Retinal pigment epithelial cell (primary cell): ENCODE measurements at regions not wholly inside any gene's neighbourhood (a gene's known extent, or its start where the extent isn't known, plus 50 kb on each side); places are given as distances from the start of the nearest gene placed in this dataset.

ENCODE experiments used
- DNase-seq: peaks from one replicate; pipeline ENCODE4 v3.0.0-alpha.2; 2010; ENCODE audit warnings: low read depth
- H3K4me3 ChIP-seq: 2 replicates; pipeline ENCODE4 v1.5.1; 2011; ENCODE audit warnings: mild to moderate bottlenecking, low read length, control low read depth, moderate library complexity
- CTCF ChIP-seq: conservative IDR thresholded peaks from 2 replicates; pipeline ENCODE4 v1.5.1; 2011; ENCODE audit warnings: low read depth, low read length, control low read depth, inconsistent platforms

DNA sequence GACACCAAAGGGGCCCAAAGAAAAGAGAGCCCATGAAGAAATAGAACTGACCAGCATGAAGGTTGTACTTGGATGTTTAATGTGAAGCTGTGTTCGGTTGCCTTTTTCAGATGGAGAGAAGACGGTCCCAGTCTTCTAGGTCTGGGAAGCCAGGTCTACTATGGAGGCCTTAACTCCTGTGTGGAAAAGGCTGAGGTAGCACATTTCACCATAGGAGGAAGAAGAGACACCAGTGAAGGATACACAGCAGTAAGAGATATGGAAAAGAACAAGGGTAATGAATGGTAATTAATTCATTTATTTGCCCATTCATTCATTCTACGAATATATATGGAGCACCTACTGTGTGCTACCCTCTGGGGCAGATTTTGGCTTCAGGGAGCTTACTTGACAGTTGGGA is 151.6 kb upstream of the PLEKHG7 start:
- TF ChIP-seq CTCF, result no peak

GRCh38 chr12:92550661-92551060 is 152.1 kb upstream of the PLEKHG7 start:
- TF ChIP-seq CTCF, result no peak
- no peak overlapping the region for H3K4me3 ChIP-seq
- no peak for DNase-seq

More for the DNA sequence above, 151.6 kb upstream of the PLEKHG7 start:
- no peak for DNase-seq
- no peak overlapping the region for H3K4me3 ChIP-seq

- H3K4me3 ChIP-seq, result no peak overlapping the region
- TF ChIP-seq CTCF, result no peak
- DNase-seq, result no peak
Observed at GRCh38 chr12:92550254-92550653, 152.5 kb upstream of the PLEKHG7 start.

- TF ChIP-seq CTCF, result no peak
- H3K4me3 ChIP-seq, result no peak overlapping the region
- no peak for DNase-seq
Observed at GRCh38 chr12:92549516-92549915, 153.3 kb upstream of the PLEKHG7 start.

- H3K4me3 ChIP-seq, result no peak overlapping the region
- peak; percentile 55 for DNase-seq
- TF ChIP-seq CTCF, result no peak
Observed at GRCh38 chr12:92547906-92548305, 154.9 kb upstream of the PLEKHG7 start.

DNA sequence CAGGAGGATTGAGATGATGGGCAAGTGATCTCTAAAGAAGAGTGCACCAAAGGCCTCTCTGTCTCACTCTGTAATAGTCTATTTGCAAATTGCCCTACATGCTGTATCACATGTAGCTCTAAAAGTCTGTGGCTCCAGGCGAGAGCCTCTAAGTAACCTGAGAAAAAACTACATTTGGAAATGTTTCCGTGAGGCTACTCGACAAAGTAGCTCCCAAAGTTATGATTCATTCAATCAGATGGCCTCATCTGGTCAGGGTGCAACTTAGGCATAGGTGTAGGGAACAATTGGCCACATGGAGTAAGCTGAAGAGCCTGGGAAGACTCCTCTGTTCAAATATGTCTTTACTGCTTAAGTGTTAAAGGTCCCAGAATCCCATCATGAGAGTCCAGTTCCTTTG is 155.4 kb upstream of the PLEKHG7 start:
- H3K4me3 ChIP-seq, result no peak overlapping the region
- no peak for TF ChIP-seq CTCF
- DNase-seq, result no peak

DNA sequence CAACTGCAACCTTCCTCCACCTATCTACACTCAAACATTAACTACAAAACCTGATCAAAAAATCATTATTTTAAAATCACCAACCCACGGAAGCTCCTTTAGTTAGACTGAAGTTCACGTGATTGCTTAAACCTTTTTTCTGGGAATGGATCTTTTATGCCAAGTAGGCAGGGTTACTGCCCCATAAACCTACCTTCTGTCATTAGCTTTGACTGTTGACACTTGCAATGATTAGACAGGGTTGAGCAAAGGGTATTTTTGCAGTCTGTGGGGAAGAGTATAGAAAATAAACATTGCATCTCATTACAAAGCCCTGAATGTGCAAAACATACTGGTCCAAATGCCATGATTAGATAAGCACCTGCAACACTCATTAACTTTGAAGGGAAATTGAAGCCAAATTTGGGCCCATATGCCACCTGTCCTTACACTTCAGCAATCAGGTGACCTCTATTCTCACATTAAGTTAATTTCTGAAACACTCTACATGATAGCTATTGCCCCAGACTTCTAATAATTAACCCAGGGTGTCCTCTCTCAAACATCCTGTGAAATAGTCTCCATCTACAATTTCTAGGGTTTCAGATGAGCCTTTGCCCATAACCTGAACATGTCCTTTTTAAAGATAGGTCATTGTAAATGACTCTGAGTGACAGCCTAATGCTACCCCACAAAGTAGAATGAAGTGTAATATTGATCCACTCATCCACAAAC is 156.0 kb upstream of the PLEKHG7 start:
- no peak overlapping the region for H3K4me3 ChIP-seq
- no peak for DNase-seq
- no peak for TF ChIP-seq CTCF
